ENCODE measurements at regions not wholly inside any gene's neighbourhood (a gene's known extent, or its start where the extent isn't known, plus 50 kb on each side); places are given as distances from the start of the nearest gene placed in this dataset.

- H3K36me3 ChIP-seq (ENCODE audit: insufficient read depth, low read length) = no peaks in the 10 kb centered on the region
- H3K27ac ChIP-seq = no peak overlapping the region
- no peak overlapping the region for H3K9ac ChIP-seq (ENCODE audit: insufficient read length)
- no peak for DNase-seq (ENCODE audit: low read depth, low spot score)
- H3K9me3 ChIP-seq (ENCODE audit: low read depth, low read length) = no peaks in the 10 kb centered on the region
- H3K4me3 ChIP-seq = no peak overlapping the region
- TF ChIP-seq POLR2AphosphoS5 (IDR thresholded peaks at IDR 0.05; ENCODE audit: borderline replicate concordance, low read depth, low read length) = no peak
- no peak for TF ChIP-seq FOXP2 (optimal IDR thresholded peaks at IDR 0.05; ENCODE audit: control extremely low read depth, extremely low read length, insufficient read depth)
- TF ChIP-seq EZH2 (IDR thresholded peaks at IDR 0.05) = no peak
Measured at GRCh38 chr22:22946131-22946530, 58.5 kb downstream of the IGLL5 start.

GRCh38 chr22:22948651-22949571 is 61.3 kb downstream of the IGLL5 start:
- Histone ChIP-seq H3K9ac (ENCODE audit: insufficient read length) (no peak overlapping the region), H3K36me3 (ENCODE audit: insufficient read depth, low read length) (no peaks in the 10 kb centered on the region), H3K27ac (no peak overlapping the region), H3K9me3 (ENCODE audit: low read depth, low read length) (no peaks in the 10 kb centered on the region), H3K4me3 (no peak overlapping the region)
- DNase-seq (ENCODE audit: low read depth, low spot score) = no peak
- no peak for TF ChIP-seq POLR2AphosphoS5 (IDR thresholded peaks at IDR 0.05; ENCODE audit: borderline replicate concordance, low read depth, low read length)
- no peak for TF ChIP-seq FOXP2 (optimal IDR thresholded peaks at IDR 0.05; ENCODE audit: control extremely low read depth, extremely low read length, insufficient read depth)
- no peak for TF ChIP-seq EZH2 (IDR thresholded peaks at IDR 0.05)

GRCh38 chr22:22949953-22950352 is 62.3 kb downstream of the IGLL5 start:
- no peak overlapping the region for H3K4me3 ChIP-seq
- no peaks in the 10 kb centered on the region for H3K9me3 ChIP-seq (ENCODE audit: low read depth, low read length)
- no peaks in the 10 kb centered on the region for H3K36me3 ChIP-seq (ENCODE audit: insufficient read depth, low read length)
- no peak for TF ChIP-seq POLR2AphosphoS5 (IDR thresholded peaks at IDR 0.05; ENCODE audit: borderline replicate concordance, low read depth, low read length)
- no peak for TF ChIP-seq EZH2 (IDR thresholded peaks at IDR 0.05)
- no peak for TF ChIP-seq FOXP2 (optimal IDR thresholded peaks at IDR 0.05; ENCODE audit: control extremely low read depth, extremely low read length, insufficient read depth)
- no peak overlapping the region for H3K9ac ChIP-seq (ENCODE audit: insufficient read length)
- no peak for DNase-seq (ENCODE audit: low read depth, low spot score)
- no peak overlapping the region for H3K27ac ChIP-seq

- Histone ChIP-seq H3K27ac (no peak overlapping the region), H3K4me3 (no peak overlapping the region), H3K9ac (ENCODE audit: insufficient read length) (no peak overlapping the region), H3K9me3 (ENCODE audit: low read depth, low read length) (no peaks in the 10 kb centered on the region), H3K36me3 (ENCODE audit: insufficient read depth, low read length) (no peaks in the 10 kb centered on the region)
- TF ChIP-seq POLR2AphosphoS5 (IDR thresholded peaks at IDR 0.05; ENCODE audit: borderline replicate concordance, low read depth, low read length) (no peak), EZH2 (IDR thresholded peaks at IDR 0.05) (no peak), FOXP2 (optimal IDR thresholded peaks at IDR 0.05; ENCODE audit: control extremely low read depth, extremely low read length, insufficient read depth) (no peak)
- no peak for DNase-seq (ENCODE audit: low read depth, low spot score)
Measured at GRCh38 chr22:22951035-22951434, 63.4 kb downstream of the IGLL5 start.

- Histone ChIP-seq H3K27ac (no peak overlapping the region), H3K9ac (ENCODE audit: insufficient read length) (no peak overlapping the region), H3K36me3 (ENCODE audit: insufficient read depth, low read length) (no peaks in the 10 kb centered on the region), H3K4me3 (no peak overlapping the region), H3K9me3 (ENCODE audit: low read depth, low read length) (no peaks in the 10 kb centered on the region)
- no peak for TF ChIP-seq POLR2AphosphoS5 (IDR thresholded peaks at IDR 0.05; ENCODE audit: borderline replicate concordance, low read depth, low read length)
- no peak for TF ChIP-seq EZH2 (IDR thresholded peaks at IDR 0.05)
- TF ChIP-seq FOXP2 (optimal IDR thresholded peaks at IDR 0.05; ENCODE audit: control extremely low read depth, extremely low read length, insufficient read depth) = no peak
- DNase-seq (ENCODE audit: low read depth, low spot score) = no peak
Measured at GRCh38 chr22:22952531-22953280, 65.1 kb downstream of the IGLL5 start.

- no peak for TF ChIP-seq EZH2 (IDR thresholded peaks at IDR 0.05)
- no peak for TF ChIP-seq FOXP2 (optimal IDR thresholded peaks at IDR 0.05; ENCODE audit: control extremely low read depth, extremely low read length, insufficient read depth)
- DNase-seq (ENCODE audit: low read depth, low spot score) = no peak
- H3K36me3 ChIP-seq (ENCODE audit: insufficient read depth, low read length) = no peaks in the 10 kb centered on the region
- no peak overlapping the region for H3K9ac ChIP-seq (ENCODE audit: insufficient read length)
- H3K27ac ChIP-seq = no peak overlapping the region
- H3K4me3 ChIP-seq = no peak overlapping the region
- H3K9me3 ChIP-seq (ENCODE audit: low read depth, low read length) = no peaks in the 10 kb centered on the region
Measured at GRCh38 chr22:22953791-22954190, 66.2 kb downstream of the IGLL5 start.

GRCh38 chr22:22954656-22955055 is 67.0 kb downstream of the IGLL5 start:
- no peak overlapping the region for H3K9ac ChIP-seq (ENCODE audit: insufficient read length)
- TF ChIP-seq POLR2AphosphoS5 (IDR thresholded peaks at IDR 0.05; ENCODE audit: borderline replicate concordance, low read depth, low read length) = no peak
- TF ChIP-seq FOXP2 (optimal IDR thresholded peaks at IDR 0.05; ENCODE audit: control extremely low read depth, extremely low read length, insufficient read depth) = no peak
- no peak for TF ChIP-seq EZH2 (IDR thresholded peaks at IDR 0.05)
- no peaks in the 10 kb centered on the region for H3K36me3 ChIP-seq (ENCODE audit: insufficient read depth, low read length)
- H3K27ac ChIP-seq = no peak overlapping the region
- no peak for DNase-seq (ENCODE audit: low read depth, low spot score)
- no peaks in the 10 kb centered on the region for H3K9me3 ChIP-seq (ENCODE audit: low read depth, low read length)
- H3K4me3 ChIP-seq = no peak overlapping the region

GRCh38 chr22:22955276-22955798 is 67.7 kb downstream of the IGLL5 start:
- no peak overlapping the region for H3K27ac ChIP-seq
- no peak for TF ChIP-seq FOXP2 (optimal IDR thresholded peaks at IDR 0.05; ENCODE audit: control extremely low read depth, extremely low read length, insufficient read depth)
- H3K9me3 ChIP-seq (ENCODE audit: low read depth, low read length) = no peaks in the 10 kb centered on the region
- no peak overlapping the region for H3K9ac ChIP-seq (ENCODE audit: insufficient read length)
- DNase-seq (ENCODE audit: low read depth, low spot score) = no peak
- H3K36me3 ChIP-seq (ENCODE audit: insufficient read depth, low read length) = no peaks in the 10 kb centered on the region
- no peak overlapping the region for H3K4me3 ChIP-seq
